ENCODE measurements at regions not wholly inside any gene's neighbourhood (a gene's known extent, or its start where the extent isn't known, plus 50 kb on each side); places are given as distances from the start of the nearest gene placed in this dataset.
"Not testable (repeated sequence)": the region's sequence is repeated elsewhere in the genome, so short reads cannot be mapped to it uniquely, and the experiment has no call there.

DNA sequence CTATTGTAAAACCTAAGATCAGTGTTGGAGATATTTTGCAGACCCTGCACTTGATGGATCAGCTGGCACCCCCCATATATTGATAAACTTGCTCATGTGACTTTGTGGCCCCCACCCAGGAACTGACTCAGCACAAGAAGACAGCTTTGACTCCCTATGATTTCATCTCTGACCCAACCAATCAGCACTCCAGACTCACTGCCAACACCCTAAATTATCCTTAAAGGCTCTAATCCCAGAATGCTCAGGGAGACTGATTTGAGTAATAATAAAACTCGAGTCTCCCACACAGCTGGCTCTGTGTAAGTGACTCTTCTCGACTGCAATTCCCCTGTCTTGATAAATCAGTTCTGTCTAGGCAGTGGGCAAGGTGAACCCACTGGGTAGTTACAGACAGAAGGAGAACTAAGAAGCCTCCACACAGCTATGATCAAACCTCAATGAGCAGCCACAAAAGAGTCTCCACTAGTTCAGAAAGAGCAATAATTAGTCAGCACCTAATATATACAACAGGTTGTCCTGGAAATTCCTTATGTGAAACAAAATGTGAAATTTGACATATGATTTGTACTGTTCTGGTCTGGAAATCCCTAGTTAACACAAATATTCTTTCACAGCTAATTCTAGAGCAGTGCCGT lies 52.2 kb downstream of the ACTL7B start:
- DNase-seq = no peak

DNA sequence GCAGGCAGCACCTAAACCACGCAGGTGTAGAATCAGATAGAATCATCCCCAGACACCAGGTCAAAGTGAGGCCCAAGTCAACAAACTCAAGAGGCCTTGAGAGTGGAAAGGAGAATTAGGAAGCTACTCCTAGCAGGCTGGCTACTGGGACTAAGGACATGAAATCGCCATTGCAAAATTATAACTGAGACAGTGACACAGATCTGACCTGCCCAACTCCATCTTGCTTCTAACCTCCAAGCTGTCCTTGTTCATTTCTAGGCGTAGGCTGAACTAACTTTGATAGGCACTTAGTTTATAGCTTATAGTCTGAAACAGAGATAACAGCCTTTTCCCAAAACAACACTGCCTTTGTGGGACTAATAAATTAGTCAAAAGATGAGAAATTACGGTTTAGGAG lies 52.8 kb downstream of the ACTL7B start:
- DNase-seq = no peak

DNA sequence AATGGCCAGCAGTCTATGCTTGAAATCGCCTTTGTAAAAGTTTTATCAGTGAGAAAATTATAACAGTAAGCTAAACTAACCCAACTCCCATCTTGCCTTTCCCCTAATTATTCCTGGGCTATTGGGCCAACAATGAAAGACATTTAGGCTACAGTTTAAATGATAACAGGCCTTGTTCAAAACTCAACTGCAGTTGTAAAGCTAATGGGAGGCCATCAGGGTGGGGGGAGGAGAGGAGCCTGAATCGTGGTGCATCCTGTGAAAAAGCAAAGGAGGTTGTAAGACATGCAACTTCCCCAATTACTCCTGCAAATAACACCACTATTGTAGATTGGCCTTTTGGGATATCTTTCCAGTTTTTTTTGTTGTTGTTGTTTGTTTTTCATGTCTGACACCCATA lies 53.8 kb downstream of the ACTL7B start:
- no peak for DNase-seq

DNA sequence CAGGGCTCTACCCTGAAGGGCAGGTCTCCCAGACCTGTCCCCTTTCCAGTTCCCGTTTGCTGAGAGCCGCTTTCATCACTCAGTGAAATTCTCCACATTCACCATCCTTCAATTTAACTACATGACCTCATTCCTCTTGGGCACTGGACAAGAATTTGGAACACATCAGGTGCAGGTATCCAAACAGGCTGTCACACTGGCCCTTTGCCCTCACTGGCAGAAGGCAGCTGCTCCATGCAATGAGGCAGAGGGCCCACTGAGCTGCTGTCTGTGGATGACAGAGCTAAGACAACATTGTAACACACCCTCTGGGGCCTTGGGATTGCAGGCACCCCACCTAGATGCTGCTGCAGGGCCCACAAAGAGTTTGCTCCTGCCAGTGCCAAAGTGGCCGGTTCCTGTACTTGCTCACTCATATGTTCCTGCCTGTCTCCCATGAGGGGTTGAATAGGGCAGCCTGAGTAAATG lies 55.1 kb downstream of the ACTL7B start:
- no peak for DNase-seq

DNA sequence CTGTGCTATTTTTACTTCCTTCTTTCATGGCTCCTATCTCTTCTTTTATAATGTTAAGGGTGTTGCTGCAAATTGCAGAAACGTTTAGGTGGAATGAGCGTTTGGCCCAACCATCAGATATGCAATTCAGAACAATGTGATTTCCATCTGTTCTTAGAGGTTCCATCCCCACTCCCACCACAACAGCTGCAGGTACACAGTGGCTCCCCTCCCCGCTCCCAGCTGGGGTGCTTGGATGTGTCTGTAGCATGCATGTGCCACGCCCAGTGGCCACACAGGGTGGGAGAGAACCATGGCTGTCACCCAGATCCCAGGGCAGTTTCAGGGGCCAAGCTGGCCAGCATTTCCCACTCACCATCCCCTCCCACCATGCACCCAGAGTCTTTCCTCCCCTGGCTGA lies 62.2 kb downstream of the ACTL7B start:
- no peak for DNase-seq

DNA sequence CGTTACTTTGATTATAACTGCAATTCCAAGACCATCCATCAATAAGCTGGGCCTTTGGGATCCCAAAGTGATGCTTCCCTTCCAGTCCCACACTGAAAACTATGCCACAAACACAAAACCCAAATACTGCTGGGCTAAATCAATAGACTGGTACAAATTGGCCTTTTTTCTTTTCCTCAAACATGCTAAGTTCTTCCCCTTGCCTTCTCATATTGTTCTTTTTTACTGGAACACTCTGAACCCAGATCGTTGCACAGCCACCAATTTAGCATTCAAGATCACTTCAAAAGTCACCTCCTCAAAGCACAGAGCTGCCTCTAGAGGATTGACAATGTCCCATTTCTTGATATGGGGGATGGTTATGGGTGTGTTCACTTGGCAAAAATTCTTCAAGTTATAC lies 66.0 kb downstream of the ACTL7B start:
- no peak for DNase-seq

DNA sequence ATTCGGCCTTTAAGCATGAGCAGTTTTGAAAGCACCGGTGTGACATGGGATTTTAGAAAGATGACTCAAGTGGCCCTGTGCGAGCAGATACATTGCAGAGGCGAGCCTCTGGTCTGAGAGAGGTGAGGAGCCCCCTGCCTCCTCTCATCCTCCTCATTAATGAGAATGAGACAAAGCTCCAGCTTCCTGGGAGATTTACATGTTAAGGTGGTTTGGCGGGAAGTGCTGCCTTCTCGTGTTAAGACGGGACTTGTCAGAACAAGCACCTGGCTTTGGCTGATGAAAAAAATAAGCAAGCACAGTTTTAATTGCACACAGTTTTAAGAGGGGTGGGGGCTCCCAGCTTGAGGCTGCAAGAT lies 68.1 kb downstream of the ACTL7B start:
- DNase-seq = no peak

DNA sequence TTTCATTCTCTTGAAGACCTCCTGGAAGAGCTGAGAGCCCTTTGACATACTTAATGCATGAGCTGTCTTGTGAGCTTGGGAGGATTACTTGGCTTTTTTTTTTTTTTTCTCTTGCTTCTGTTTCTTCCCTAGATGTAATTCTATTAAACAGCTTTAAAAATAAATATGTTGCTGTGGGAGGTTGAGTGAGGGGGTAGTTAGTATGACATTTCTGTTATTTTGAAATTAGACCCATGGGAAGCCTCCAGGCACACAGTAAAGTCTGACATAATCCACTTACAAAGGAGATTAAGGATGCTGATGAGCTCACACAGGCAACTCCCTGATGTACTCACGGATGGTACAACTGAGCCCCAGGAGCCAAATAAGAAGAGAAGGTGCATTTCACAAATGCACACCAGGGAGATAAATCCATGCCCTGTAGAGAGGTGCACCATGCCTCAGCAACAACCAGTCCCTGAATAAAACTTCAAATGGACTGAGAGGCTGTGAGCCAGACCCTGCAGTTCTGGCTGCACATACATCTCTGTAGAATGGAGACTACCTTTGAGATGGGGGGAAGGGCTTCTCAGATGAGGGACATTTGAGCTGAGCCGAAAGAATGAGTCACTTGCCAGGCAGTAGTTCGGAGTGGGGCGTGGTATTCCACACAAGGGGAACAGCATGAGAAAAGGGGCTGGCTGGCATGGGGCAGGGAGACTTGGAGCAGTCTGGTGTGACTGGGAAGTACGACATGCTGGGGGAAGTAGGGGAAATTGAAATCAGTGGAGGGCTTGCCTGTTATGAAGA lies 68.7 kb downstream of the ACTL7B start:
- DNase-seq = no peak

DNA sequence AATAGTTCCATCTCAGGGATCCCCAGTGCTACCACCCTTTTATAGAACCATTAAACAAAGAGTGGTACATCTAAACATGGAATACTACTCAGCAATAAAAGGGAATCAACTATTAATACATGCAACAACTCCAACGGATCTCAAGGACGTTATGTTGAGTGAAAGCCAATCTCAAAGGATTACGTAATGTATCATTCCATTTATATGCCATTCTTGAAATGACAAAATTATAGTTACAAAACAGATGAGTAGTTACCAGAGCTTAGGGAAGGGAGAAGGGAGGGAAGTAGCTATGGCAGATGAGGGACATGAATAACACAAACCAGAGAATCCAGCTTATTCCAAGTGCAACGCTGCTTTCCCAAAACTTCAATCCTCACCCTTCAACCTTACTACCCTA lies 69.5 kb downstream of the ACTL7B start:
- no peak for DNase-seq

DNA sequence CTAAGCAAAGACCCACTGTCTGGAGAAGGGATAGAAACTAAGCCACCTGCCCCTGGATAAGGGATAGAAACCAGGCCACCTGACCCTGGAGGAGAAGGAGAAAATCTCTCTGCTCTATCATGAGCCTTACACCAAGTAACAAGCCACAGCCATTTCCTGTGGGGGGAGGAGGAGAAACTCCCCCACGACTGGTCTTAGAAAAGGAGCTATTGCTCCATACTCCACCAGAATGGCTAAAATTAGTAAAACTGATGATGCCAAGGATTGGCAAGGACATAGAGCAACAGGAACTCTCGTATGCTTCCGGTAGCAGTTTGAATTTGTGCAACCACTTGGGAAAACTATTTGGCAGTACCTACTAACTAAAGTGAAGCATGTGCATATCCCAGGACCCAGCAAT lies 70.8 kb downstream of the ACTL7B start:
- DNase-seq = no peak

DNA sequence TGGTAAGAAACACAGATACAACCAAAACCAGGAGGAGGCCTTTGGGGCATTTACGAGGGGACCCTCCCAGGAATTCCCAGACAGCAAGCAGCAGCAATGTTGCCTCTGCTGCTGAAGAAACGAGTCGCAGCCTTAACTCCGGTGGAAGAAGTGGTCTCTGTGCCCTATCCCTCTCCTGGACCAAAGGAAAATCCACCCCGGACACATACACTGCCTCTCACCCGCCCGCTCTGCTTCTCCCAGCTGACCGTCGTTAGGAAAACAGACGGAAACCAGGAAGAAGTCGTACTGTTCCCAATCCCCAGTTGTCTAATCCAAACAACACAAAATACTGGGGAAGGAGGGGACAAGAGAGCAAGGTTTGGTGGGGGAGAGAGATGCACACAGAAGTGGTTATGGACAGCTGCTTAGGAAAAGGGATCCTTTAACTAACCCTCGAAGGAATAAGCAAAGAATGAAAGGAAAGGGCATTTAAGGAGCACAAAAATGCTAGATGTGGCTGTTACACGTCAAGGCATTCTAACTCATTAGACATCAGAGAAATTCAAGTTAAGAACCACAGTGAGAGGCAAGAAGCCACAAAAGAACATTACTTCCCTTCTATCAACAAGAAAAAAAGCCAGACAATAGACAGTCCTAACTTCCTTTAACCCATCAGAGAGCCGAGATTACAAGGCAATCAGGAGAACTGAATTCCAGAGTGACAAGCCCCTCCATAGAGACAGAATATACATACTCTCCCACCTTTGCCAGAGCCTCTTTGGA lies 71.9 kb downstream of the ACTL7B start:
- peak; percentile 68 for DNase-seq

DNA sequence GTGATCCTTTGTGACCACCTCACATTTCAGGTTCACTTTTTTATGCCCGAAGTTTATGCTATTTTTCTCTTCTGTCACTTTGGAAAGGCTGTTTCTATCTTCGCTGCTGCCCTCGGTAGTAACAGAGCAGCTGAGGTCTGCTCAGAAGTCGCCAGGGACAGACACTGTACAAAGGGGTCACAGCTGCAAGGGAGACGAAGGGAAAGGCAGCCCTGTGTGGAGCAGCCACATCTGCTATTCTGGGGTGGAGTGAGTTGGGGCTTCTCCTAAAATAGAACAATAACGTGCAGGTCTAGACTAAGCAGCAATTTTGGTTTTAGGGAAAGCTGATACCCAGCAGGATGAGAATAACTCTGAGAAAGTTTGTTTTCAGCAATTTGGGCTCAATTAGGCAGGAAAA lies 72.5 kb downstream of the ACTL7B start:
- DNase-seq = peak; percentile 66

DNA sequence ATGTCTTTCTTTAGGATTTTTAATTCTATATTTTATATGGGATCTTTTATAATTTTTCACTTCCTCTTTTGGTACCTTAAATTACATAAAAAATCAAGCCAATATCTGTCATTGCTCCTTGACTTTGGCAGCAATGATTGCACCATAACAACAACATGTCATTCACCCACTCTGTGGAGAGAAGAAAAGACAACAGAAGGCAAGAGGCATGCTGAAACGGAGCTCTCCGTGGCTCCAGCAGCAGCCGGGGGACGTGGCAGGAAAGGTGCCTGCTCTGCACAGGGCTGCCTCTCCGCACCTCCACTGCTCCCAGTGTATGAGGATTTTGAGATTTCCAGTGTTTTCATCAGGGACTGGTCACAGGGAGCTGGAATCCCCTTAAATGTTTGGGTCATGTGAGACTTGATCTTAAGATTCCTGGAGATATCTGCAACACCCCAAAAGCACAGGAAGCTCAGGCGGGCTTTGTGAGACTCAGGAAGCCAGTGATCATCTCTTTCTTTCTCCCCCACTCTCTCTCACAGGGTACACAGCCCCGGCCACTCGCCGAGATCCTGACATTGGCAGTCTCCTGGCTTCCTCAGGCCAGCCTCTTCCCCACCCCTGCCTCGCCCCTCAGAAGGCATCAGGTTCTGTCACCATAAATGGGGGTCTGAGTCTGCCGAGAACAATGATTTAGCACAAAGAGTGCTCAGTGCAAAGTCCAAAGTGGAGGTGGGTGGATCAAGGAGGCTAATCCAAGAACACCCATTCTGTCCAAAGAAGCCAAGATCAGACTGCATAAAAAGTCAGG lies 74.6 kb downstream of the ACTL7B start:
- DNase-seq = no peak

DNA sequence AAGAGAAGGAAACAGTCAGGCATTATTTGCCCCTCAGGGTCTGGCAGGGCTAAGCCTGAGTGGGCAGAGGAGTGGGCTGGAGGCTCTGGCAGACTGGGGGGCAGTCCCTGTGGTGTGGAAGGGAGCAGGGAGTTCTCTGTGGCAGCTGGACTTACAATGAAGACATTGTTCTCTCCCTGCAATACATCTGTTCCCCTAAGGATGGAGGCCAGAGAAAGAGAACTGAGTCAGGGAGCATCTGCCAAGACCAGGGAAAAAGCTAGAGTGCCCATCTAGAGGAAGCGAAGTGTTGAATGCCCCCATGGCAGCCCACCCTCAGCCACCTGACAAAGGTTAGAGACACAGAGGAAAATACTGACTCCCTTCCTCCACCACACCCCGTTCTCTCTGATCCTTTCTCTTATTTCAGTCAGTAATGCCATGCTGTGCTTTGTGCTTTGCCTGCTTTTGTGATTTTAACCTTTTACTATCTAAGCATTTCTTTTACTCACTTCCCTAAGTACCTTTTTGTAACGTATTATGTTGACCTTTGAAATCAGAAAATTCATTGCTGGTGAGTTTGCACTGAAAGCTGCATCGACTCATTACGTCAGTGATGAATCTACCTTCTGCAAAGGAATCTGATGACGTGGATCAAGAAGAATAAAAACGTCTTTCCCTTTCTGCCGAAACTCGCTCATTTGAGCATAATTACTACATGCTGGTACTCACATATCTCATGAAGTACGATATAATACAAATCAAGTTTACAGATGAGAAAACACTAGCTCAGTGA lies 76.0 kb downstream of the ACTL7B start:
- DNase-seq = no peak

DNA sequence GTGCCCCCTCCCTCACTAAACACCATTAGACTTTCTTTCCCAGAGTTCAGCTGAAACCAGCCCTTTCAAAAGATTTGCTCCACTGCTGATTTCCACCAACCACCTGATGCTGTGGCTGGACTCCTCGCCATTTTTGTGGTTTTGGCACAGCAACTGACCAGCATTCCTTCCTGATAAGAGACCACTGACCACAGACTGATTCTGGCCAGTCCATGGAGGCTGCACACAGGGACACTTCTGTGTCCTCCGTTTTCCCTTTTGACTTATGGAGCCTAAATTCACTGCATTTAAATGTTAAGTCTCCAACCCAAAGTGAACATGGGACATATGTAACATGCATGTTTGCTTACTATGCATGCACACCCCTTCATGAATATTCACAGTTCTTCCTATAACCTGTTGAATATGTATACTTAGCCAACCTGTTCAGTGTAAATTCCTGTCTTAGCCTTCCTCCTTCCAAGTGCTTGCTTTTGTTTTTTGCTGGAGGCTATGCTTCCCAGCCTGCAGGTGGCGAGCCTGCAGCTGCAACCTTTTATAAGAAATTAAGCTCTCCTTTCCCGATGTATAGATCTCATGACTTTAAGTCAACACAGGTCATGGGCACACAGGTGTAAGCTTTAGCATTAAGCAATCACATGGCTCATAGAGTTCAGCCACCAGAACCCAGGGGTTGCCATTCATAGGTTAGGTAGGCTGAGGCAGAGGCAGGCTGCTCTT lies 78.7 kb downstream of the ACTL7B start:
- DNase-seq = no peak

DNA sequence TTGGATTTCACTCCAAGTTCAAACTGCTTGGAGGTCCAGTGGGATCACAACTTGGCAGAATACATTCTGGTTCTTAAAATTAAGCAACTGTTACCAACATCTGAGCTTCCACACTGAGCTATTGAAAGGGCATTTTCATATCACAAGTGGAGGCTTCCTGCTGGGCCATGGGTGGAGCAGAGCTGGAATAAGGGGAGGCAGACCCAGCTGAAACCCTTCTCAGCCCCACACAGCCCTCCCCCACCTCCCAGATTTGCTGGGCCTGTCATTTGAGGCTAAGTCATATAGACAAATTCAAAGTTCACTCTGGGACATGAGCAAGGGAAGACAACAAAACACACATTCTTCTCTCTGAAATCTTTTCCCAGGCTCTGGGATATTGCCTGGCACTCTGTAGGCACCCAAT lies 79.9 kb downstream of the ACTL7B start:
- peak; percentile 56 for DNase-seq

DNA sequence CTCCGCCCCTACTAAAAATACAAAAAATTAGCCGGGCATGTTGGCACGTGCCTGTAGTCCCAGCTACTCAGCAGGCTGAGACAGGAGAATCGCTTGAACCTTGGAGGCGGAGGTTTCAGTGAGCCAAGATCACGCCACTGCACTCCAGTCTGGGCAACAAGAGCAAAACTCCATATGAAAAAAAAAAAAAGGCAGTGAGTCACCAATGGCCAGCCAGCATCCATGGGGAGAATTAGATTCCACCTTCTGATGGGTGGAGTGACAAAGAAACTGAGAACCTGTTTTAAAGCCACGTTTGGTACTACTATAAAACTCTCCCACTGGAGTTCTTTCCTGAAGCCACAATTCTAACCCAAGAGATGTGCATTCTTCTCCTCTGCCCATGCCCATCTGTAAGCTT lies 81.7 kb downstream of the ACTL7B start:
- not testable (repeated sequence) for DNase-seq

DNA sequence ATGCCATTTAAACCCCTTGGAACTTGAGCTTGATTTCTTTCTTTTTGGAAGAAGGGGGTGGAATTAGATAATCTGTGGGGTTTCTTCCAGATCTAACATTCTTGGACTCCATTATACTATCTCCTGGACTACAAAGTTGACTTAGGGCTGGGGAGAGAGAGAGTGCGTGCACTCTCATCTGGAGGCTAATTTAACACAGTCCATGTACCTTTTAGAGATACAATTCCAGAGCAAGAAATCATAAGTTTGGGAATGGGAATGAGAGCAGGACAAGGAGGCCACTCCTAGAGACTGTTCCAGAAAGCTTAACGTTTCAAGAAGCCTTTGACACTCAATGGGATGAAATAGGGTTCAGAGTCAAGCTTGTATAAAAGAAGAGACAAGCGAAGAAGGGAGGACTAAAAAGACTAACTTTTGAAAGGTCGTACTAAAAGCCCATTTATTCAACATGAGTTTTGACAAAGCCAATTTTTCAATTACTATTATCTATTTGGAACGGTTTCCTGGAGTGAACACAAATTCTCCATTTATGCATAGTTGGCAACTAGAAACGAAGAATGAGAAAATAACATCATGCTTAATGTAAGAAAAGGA lies 83.4 kb downstream of the ACTL7B start:
- no peak for DNase-seq

DNA sequence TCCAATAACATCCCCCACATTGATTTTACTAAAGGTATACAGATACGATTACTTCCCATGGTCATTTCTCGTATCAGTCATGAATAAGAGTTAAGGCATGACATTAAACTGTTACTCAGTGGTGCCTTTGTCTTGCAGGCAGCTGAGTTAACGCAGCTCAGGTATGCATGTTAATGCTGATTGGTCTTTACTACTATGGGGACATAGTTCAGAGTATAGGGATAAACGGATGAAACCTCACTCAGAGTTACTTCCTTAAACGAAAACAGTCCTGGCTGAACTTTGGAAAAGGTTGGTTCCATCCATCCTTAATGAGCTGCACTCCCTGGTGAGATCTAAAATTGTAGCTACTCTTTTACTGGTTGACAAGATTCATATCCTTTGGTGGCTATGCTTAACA lies 87.0 kb downstream of the ACTL7B start:
- DNase-seq = no peak

DNA sequence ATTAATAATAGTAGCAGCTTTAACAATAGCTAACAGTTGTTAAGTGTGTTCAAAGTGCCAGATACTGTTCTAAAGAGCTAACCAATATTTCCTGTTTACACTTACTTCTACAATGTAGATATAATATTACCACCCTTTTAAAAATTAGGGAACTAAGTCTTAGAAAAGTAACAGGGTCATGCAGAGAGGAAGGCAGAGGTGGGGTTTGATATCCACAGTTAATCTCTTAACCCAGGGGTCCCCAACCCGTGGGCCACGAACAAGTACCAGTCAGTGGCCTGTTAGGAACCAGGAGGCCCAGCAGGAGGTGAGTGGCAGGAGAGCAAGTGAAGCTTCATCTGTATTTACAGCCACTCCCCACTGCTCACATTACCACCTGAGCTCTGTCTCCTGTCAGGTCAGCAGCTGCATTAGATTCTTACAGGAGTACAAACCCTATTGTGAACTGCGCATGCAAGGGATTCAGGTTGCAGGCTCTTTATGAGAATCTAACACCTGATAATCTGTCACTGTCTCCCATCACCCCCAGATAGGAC lies 89.1 kb downstream of the ACTL7B start:
- DNase-seq = no peak

DNA sequence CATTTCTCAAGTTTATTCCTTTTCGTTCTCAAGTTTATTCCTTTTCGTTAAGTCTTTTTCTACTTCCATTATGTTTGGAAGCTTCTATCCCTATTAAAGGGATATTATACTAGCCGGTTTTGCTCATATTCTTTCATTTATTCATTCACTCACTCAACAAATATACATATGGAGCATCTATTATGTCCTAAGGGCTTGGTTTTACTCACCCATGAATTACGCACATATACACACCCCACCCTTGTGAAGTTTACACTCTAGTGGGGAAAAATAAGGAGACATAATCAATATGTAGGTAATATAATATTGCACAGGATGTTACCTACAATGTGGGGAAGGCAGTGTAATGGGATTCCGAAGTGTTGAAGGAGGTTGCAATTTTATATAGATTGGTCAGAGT lies 90.5 kb downstream of the ACTL7B start:
- DNase-seq = no peak
